ENCODE measurements at regions not wholly inside any gene's neighbourhood (a gene's known extent, or its start where the extent isn't known, plus 50 kb on each side); places are given as distances from the start of the nearest gene placed in this dataset.

DNA sequence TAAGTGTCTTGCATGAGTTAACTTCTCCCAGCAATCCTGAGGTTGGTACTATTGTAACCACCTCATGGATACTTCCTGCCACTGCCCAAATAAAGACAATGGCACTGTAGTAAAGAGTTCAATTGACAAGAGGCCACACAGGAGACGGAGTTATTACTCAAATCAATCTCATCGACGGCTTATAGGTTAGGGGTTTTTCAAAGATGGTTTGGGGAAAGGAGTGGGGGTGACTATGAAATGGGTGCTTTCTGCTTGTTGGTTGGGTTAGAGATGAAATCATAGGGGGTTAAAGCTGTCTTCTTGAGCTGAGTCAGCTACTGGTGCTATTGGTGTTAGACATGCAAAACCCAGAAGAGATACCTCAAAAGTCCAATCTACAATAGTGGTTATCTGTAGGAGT is 1258.0 kb upstream of the ZEB2 start:
- Mint-ChIP-seq H3K4me3 (no peak overlapping the region), H3K9me3 (peaks cover 3% of the 10 kb centered on the region), H3K27me3 (no peaks in the 10 kb centered on the region), H3K36me3 (ENCODE audit: low read depth) (no peaks in the 10 kb centered on the region), H3K27ac (no peak overlapping the region), H3K4me1 (ENCODE audit: low read depth) (no peaks in the 10 kb centered on the region)
- POLR2A ChIA-PET: no interaction called here
- DNase-seq (no peak), ATAC-seq (ENCODE audit: poor library complexity) (no peak)
- Histone ChIP-seq H3K9me3 (ENCODE audit: control insufficient read depth in 1 of 2, insufficient read depth in 1 of 2, low read length in 2 of 2) (peaks cover 0 to 7% of the 10 kb centered on the region in 2 experiments), H3K27me3 (ENCODE audit: control insufficient read depth in 1 of 2, insufficient read depth in 2 of 2, low read length in 2 of 2) (no peaks in the 10 kb centered on the region), H3K27ac (ENCODE audit: low read depth in 1 of 2, low read length in 2 of 2) (no peak overlapping the region), H3K36me3 (ENCODE audit: insufficient read depth, low read length) (no peaks in the 10 kb centered on the region), H3K4me3 (ENCODE audit: low read length) (no peak overlapping the region), H3K4me1 (ENCODE audit: insufficient read depth, low read length) (no peaks in the 10 kb centered on the region)
- TF ChIP-seq, protein P1, sequence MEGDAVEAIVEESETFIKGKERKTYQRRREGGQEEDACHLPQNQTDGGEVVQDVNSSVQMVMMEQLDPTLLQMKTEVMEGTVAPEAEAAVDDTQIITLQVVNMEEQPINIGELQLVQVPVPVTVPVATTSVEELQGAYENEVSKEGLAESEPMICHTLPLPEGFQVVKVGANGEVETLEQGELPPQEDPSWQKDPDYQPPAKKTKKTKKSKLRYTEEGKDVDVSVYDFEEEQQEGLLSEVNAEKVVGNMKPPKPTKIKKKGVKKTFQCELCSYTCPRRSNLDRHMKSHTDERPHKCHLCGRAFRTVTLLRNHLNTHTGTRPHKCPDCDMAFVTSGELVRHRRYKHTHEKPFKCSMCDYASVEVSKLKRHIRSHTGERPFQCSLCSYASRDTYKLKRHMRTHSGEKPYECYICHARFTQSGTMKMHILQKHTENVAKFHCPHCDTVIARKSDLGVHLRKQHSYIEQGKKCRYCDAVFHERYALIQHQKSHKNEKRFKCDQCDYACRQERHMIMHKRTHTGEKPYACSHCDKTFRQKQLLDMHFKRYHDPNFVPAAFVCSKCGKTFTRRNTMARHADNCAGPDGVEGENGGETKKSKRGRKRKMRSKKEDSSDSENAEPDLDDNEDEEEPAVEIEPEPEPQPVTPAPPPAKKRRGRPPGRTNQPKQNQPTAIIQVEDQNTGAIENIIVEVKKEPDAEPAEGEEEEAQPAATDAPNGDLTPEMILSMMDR (IDR thresholded peaks at IDR 0.05): no peak
- CTCF ChIA-PET: no interaction called here
- intact Hi-C loops (cut with DNase I, micrococcal nuclease): no loop called here

DNA sequence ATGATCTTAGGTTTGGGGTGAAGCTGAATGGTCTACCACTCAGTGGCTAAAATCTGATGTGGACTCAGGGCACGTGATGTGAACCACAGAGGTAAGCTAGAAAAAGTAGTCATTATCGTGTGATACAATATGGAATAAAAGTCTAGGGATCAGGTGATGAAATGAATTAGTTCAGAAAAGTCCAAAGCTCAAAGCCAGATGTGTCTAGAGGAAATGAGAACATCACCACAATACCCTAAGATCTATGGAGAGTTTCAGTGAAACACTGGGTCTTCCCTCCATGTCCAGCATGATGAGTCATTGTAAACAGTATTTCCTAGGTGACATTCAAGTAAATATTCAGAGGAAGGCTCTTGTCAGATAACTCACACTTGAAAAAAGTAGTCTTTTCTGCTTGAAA is 1257.4 kb upstream of the ZEB2 start:
- H3K4me3 ChIP-seq (ENCODE audit: low read length): no peak overlapping the region
- TF ChIP-seq, protein P1 (IDR thresholded peaks at IDR 0.05): no peak
- H3K27ac Mint-ChIP-seq: no peak overlapping the region
- ATAC-seq (ENCODE audit: poor library complexity) (no peak), DNase-seq (peak in 2 of 14 experiments; percentile 5 to 8)
- no peak overlapping the region for H3K27ac ChIP-seq (ENCODE audit: low read depth in 1 of 2, low read length in 2 of 2)
- no peaks in the 10 kb centered on the region for H3K36me3 ChIP-seq (ENCODE audit: insufficient read depth, low read length)
- H3K9me3 ChIP-seq (ENCODE audit: control insufficient read depth in 1 of 2, insufficient read depth in 1 of 2, low read length in 2 of 2): peaks cover 0 to 1% of the 10 kb centered on the region in 2 experiments
- H3K9me3 Mint-ChIP-seq: peaks cover 3% of the 10 kb centered on the region
- intact Hi-C loops (cut with DNase I, micrococcal nuclease): no loop called here
- ChIA-PET CTCF (no interaction called here), POLR2A (no interaction called here)
- H3K36me3 Mint-ChIP-seq (ENCODE audit: low read depth): no peaks in the 10 kb centered on the region
- H3K27me3 Mint-ChIP-seq: no peaks in the 10 kb centered on the region
- no peak overlapping the region for H3K4me3 Mint-ChIP-seq
- no peaks in the 10 kb centered on the region for H3K4me1 Mint-ChIP-seq (ENCODE audit: low read depth)
- no peaks in the 10 kb centered on the region for H3K4me1 ChIP-seq (ENCODE audit: insufficient read depth, low read length)
- no peaks in the 10 kb centered on the region for H3K27me3 ChIP-seq (ENCODE audit: control insufficient read depth in 1 of 2, insufficient read depth in 2 of 2, low read length in 2 of 2)

DNA sequence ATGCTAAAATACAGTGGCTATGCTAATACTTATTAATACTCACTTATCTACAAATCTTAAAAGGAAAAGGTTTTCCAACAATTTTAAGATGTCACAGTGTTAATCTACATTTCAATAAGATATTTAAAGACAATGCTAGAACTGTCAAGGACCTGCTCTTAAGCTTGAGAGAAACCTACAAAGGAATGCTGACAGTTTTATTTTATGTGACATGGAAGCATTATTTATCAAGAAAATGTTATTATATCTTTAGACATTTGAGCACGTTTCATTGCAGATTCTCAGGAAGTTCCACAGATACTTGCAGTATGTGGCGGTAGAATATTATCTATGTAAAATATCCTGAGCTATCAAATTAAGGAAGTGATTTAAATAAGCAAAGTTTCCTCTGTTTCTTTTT is 1255.7 kb upstream of the ZEB2 start:
- no peaks in the 10 kb centered on the region for H3K4me1 Mint-ChIP-seq (ENCODE audit: low read depth)
- ATAC-seq (ENCODE audit: poor library complexity) (no peak), DNase-seq (no peak)
- Histone ChIP-seq H3K36me3 (ENCODE audit: insufficient read depth, low read length) (no peaks in the 10 kb centered on the region), H3K4me3 (ENCODE audit: low read length) (no peak overlapping the region), H3K27me3 (ENCODE audit: control insufficient read depth in 1 of 2, insufficient read depth in 2 of 2, low read length in 2 of 2) (no peaks in the 10 kb centered on the region), H3K9me3 (ENCODE audit: control insufficient read depth in 1 of 2, insufficient read depth in 1 of 2, low read length in 2 of 2) (no peaks in the 10 kb centered on the region), H3K27ac (ENCODE audit: low read depth in 1 of 2, low read length in 2 of 2) (no peak overlapping the region), H3K4me1 (ENCODE audit: insufficient read depth, low read length) (no peaks in the 10 kb centered on the region)
- no peaks in the 10 kb centered on the region for H3K27me3 Mint-ChIP-seq
- H3K9me3 Mint-ChIP-seq: no peaks in the 10 kb centered on the region
- ChIA-PET POLR2A (no interaction called here), CTCF (no interaction called here)
- H3K4me3 Mint-ChIP-seq: no peak overlapping the region
- intact Hi-C loops (cut with DNase I, micrococcal nuclease): no loop called here
- H3K36me3 Mint-ChIP-seq (ENCODE audit: low read depth): no peaks in the 10 kb centered on the region
- TF ChIP-seq, protein P1 (IDR thresholded peaks at IDR 0.05): no peak
- no peak overlapping the region for H3K27ac Mint-ChIP-seq
